K562 (cell line): ENCODE measurements at regions not wholly inside any gene's neighbourhood (a gene's known extent, or its start where the extent isn't known, plus 50 kb on each side); places are given as distances from the start of the nearest gene placed in this dataset.

Source experiments
- ATAC-seq: fragments of 200-7000 bp; cut with Tn5 transposase; 3 replicates; pipeline ENCODE4 v1.9.1; 2020; ENCODE audit warnings: moderate library complexity
- BruUV-seq: library from RNA; stranded (reverse); fragments of 400-500 nt; replicated peaks from 2 replicates; lab custom pipeline; 2021; lab: Mats Ljungman, UMichigan
- CTCF ChIA-PET: fragments of 300-600 bp; formaldehyde crosslinking; extraction: SDS; loops from one replicate; lab custom pipeline; 2021; ENCODE audit warnings: low intra/inter-chr PET ratio; lab: Yijun Ruan, JAX
- POLR2A ChIA-PET: fragments of 300-600, 350-650 bp; sonication (Branson Sonifier 250); formaldehyde crosslinking; extraction: SDS; loops from one replicate; lab custom pipeline; 2021; ENCODE audit warnings: antibody characterized with exemption, inconsistent platforms; lab: Yijun Ruan, JAX
- DNase-seq, 4 experiments: peaks; one replicate each; pipeline versions ENCODE4 v3.0.0 to v3.0.0-alpha.2; 2011 to 2018; ENCODE audit warnings: low spot score in 3 of 4, mixed read lengths in 3 of 4; ENCODE audit errors: extremely low read depth in 1 of 4
- FAIRE-seq: peaks from 2 replicates; lab custom pipeline; 2011; peaks lifted over from hg19 to GRCh38; lab: Jason Lieb, UNC
- H2AFZ ChIP-seq: 2 replicates; pipeline ENCODE4 v1.6.0; 2011; ENCODE audit warnings: low read depth, low read length, control low read depth, inconsistent platforms
- H3K27ac ChIP-seq: fragments of 200-600 bp; 3 replicates; pipeline ENCODE4 v1.8.0; 2011; ENCODE audit warnings: low read depth, mild to moderate bottlenecking, control low read depth, inconsistent platforms, low read length, moderate library complexity, mixed read lengths; ENCODE audit errors: extremely low read depth
- H3K27me3 ChIP-seq, 2 experiments: fragments of 300-600 bp in 1 of 2; 2 replicates in 1 of 2; 3 replicates in 1 of 2; pipeline versions ENCODE4 v1.6.0 to v1.8.0; 2011; ENCODE audit warnings: inconsistent platforms in 2 of 2, low read length in 2 of 2, mild to moderate bottlenecking in 1 of 2, mixed read lengths in 1 of 2, moderate library complexity in 1 of 2; ENCODE audit not compliant: control insufficient read depth in 2 of 2, insufficient read depth in 2 of 2
- H3K36me3 ChIP-seq: fragments of 300-600 bp; 3 replicates; pipeline ENCODE4 v1.8.0; 2011; ENCODE audit warnings: mild to moderate bottlenecking, low read length, inconsistent platforms; ENCODE audit not compliant: control insufficient read depth, insufficient read depth
- H3K4me1 ChIP-seq, 2 experiments: fragments of 200-600 bp in 1 of 2; replicated peaks in 1 of 2; 2 replicates in 1 of 2; 3 replicates in 1 of 2; pipeline versions ENCODE4 v1.5.1 to v1.8.0; 2011; ENCODE audit warnings: inconsistent platforms in 2 of 2, low read length in 2 of 2, mild to moderate bottlenecking in 1 of 2, mixed read lengths in 1 of 2, moderate library complexity in 1 of 2; ENCODE audit not compliant: control insufficient read depth in 2 of 2, insufficient read depth in 2 of 2
- H3K4me2 ChIP-seq: 2 replicates; pipeline ENCODE4 v1.6.1; 2011; ENCODE audit warnings: low read length, control low read depth, inconsistent platforms, mixed read lengths; ENCODE audit not compliant: insufficient read depth
- H3K4me3 ChIP-seq: fragments of 200-600 bp; sonication (generic), shearing (Covaris generic); 2 replicates; pipeline ENCODE4 v1.5.1; 2016; ENCODE audit warnings: control low read depth, inconsistent platforms
- H3K79me2 ChIP-seq: fragments of 200-600 bp; 3 replicates; pipeline ENCODE4 v1.8.0; 2011; ENCODE audit warnings: low read length, inconsistent platforms; ENCODE audit not compliant: control insufficient read depth, insufficient read depth
- H3K9ac ChIP-seq, 2 experiments: 2 replicates each; pipeline versions ENCODE4 v1.6.0 to v1.6.1; 2011; ENCODE audit warnings: low read depth in 2 of 2, low read length in 2 of 2, control low read depth in 1 of 2, inconsistent platforms in 1 of 2, mild to moderate bottlenecking in 1 of 2, mixed read lengths in 1 of 2; ENCODE audit not compliant: insufficient read depth in 1 of 2
- H3K9me1 ChIP-seq: one replicate; pipeline ENCODE4 v1.6.0; 2011; ENCODE audit warnings: inconsistent platforms, mild to moderate bottlenecking, low read length, moderate library complexity; ENCODE audit not compliant: control insufficient read depth, insufficient read depth
- H3K9me3 ChIP-seq: replicated peaks from 2 replicates; pipeline ENCODE4 v1.5.1; 2011; ENCODE audit warnings: low read depth, low read length, inconsistent platforms; ENCODE audit not compliant: control insufficient read depth, insufficient read depth
- H4K20me1 ChIP-seq: replicated peaks from 2 replicates; pipeline ENCODE4 v1.6.1; 2011; ENCODE audit warnings: low read length, inconsistent platforms, mixed read lengths; ENCODE audit not compliant: control insufficient read depth, insufficient read depth
- CEBPG ChIP-seq, 3 experiments: fragments of 200-800 bp in 1 of 3; sonication (Bioruptor generic) in 1 of 3; sonication (generic) in 1 of 3; formaldehyde crosslinking in 1 of 3; IDR thresholded peaks in 2 of 3; conservative IDR thresholded peaks in 1 of 3; 2 replicates each; pipeline versions ENCODE4 v1.6.1 to v1.8.0; 2016 to 2022; ENCODE audit warnings: missing compliant biosample characterization in 2 of 3, missing genetic modification characterization in 2 of 3, mild to moderate bottlenecking in 1 of 3, missing genetic modification reagents in 1 of 3
- FOXA3 ChIP-seq, 2 experiments: fragments of 450-650 bp in 1 of 2; sonication (generic) in 1 of 2; formaldehyde crosslinking; IDR thresholded peaks in 1 of 2; conservative IDR thresholded peaks in 1 of 2; 2 replicates each; pipeline versions ENCODE4 v1.4.0 to v1.8.0; 2020 to 2022; ENCODE audit warnings: mild to moderate bottlenecking in 2 of 2, missing genetic modification reagents in 1 of 2
- FUS ChIP-seq: fragments of 200-400 bp; formaldehyde crosslinking; optimal IDR thresholded peaks from 2 replicates; pipeline ENCODE3; 2017; ENCODE audit warnings: low read depth, low read length
- POLR2AphosphoS5 ChIP-seq: IDR thresholded peaks from 2 replicates; pipeline ENCODE4 v1.6.1; 2011; ENCODE audit warnings: mild to moderate bottlenecking, low read depth, low read length, moderate library complexity; ENCODE audit not compliant: control insufficient read depth, insufficient read depth
- PTRF ChIP-seq: fragments of 450-650 bp; IDR thresholded peaks from 2 replicates; pipeline ENCODE4 v1.6.1; 2016; ENCODE audit warnings: mild to moderate bottlenecking, missing genetic modification characterization, missing compliant biosample characterization
- SREBF2 ChIP-seq: sonication (generic); formaldehyde crosslinking; IDR thresholded peaks from 2 replicates; pipeline ENCODE4 v1.4.0; 2020; ENCODE audit warnings: mild to moderate bottlenecking, missing genetic modification reagents
- ZNF165 ChIP-seq: fragments of 250-450 bp; sonication (Bioruptor Pico); IDR thresholded peaks from 2 replicates; pipeline ENCODE4 v1.4.0; 2020; ENCODE audit warnings: borderline replicate concordance
- ZNF41 ChIP-seq: fragments of 250-450 bp; sonication (Bioruptor Pico); conservative IDR thresholded peaks from 2 replicates; pipeline ENCODE4 v1.4.0; 2020; ENCODE audit warnings: mild to moderate bottlenecking
- WGBS: fragments of 100-300 bp; shearing (Covaris generic); methylation state at CpG from one replicate; pipeline ENCODE4 v1.1.6; 2016; ENCODE audit warnings: low coverage, mixed read lengths; ENCODE audit not compliant: insufficient coverage; ENCODE audit errors: missing lambda C conversion rate; 5-methylcytosine and 5-hydroxymethylcytosine counted together
- in situ Hi-C: fragments of 300-500 bp; cut with MboI; formaldehyde crosslinking; loops from 4 replicates; pipeline ENCODE4 v1.15.0; 2018; ENCODE audit warnings: inconsistent platforms, mixed read lengths
- intact Hi-C: fragments of 100-400 bp; cut with micrococcal nuclease; formaldehyde crosslinking; loops from 2 replicates; pipeline ENCODE4 v1.14.2; 2022
- TF ChIP-seq, protein P1 (sequence below), 2 experiments: fragments of 450-650 bp in 1 of 2; sonication (generic) in 1 of 2; formaldehyde crosslinking in 1 of 2; IDR thresholded peaks; 2 replicates each; pipeline versions ENCODE4 v1.7.1 to v1.9.0; 2016 to 2022; ENCODE audit warnings: inconsistent platforms in 1 of 2, mild to moderate bottlenecking in 1 of 2, missing genetic modification reagents in 1 of 2

DNA sequence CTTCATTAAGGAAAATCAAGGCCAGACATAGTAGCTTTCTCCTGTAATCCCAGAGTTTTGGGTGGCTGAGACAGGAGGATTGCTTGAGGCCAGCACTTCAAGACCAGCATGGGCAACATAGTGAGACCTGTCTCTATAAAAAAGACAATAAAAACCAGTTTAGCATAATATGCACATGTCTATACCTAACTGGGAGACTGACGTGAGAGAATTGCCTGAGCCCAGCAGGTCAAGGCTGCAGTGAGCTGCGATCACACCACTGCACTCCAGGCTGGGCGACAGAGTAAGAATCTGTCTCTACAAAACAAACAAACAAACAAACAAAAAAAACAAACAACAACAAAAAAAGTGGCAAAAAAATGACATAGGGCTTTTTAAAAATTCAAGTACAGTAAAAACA is 820.8 kb downstream of the MTRR start:
- peaks cover 3% of the 10 kb centered on the region; the same call in 1 of the 2 replicates for H3K9me3 ChIP-seq

DNA sequence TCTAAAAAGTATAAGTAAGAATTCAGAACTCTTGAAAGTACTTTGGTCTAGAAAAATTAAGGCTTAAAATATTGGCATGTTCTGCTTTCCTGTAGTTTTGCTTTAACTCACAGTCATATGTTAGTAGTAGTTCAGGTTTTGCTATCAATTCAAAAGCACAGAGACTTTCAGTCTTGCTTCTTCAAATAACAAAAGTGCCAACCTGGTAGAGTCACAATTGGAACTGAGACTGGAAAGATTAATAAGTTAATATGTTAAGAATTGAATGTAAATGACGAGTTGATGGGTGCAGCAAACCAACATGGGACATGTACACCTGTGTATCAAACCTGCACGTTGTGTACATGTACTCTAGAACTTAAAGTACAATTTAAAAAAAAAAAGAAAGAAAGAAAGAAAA is 822.3 kb downstream of the MTRR start:
- H3K27me3 ChIP-seq: no peaks in the 10 kb centered on the region
- DNase-seq (no peak), FAIRE-seq (no peak), ATAC-seq (no peak)
- ChIA-PET POLR2A (no interaction called here), CTCF (no interaction called here)
- H2AFZ ChIP-seq: no peak overlapping the region
- no peaks in the 10 kb centered on the region for H3K9me1 ChIP-seq
- H3K9me3 ChIP-seq: no peaks in the 10 kb centered on the region
- no peaks in the 10 kb centered on the region for H4K20me1 ChIP-seq
- in situ Hi-C loops (loop anchor here (10.0 kb wide), 1 partner anchor 146 kb away; no protein-coding TSS in a partner anchor), intact Hi-C loops (no loop called here)
- no TSS peak for BruUV-seq
- H3K27ac ChIP-seq: no peak overlapping the region
- no peaks in the 10 kb centered on the region for H3K4me1 ChIP-seq
- H3K79me2 ChIP-seq: no peaks in the 10 kb centered on the region
- H3K36me3 ChIP-seq: no peaks in the 10 kb centered on the region
- no peak overlapping the region for H3K4me2 ChIP-seq
- no peak overlapping the region for H3K9ac ChIP-seq
- 0% methylated on average over 2 of the region's 2 CpGs for WGBS
- no peak overlapping the region for H3K4me3 ChIP-seq
- no peak for TF ChIP-seq POLR2AphosphoS5
- no peak for TF ChIP-seq FOXA3 (CRISPR knock-in tag; conservative IDR thresholded peaks at IDR 0.05 in 1 of 2, IDR thresholded peaks at IDR 0.05 in 1 of 2)
- TF ChIP-seq, protein P1, sequence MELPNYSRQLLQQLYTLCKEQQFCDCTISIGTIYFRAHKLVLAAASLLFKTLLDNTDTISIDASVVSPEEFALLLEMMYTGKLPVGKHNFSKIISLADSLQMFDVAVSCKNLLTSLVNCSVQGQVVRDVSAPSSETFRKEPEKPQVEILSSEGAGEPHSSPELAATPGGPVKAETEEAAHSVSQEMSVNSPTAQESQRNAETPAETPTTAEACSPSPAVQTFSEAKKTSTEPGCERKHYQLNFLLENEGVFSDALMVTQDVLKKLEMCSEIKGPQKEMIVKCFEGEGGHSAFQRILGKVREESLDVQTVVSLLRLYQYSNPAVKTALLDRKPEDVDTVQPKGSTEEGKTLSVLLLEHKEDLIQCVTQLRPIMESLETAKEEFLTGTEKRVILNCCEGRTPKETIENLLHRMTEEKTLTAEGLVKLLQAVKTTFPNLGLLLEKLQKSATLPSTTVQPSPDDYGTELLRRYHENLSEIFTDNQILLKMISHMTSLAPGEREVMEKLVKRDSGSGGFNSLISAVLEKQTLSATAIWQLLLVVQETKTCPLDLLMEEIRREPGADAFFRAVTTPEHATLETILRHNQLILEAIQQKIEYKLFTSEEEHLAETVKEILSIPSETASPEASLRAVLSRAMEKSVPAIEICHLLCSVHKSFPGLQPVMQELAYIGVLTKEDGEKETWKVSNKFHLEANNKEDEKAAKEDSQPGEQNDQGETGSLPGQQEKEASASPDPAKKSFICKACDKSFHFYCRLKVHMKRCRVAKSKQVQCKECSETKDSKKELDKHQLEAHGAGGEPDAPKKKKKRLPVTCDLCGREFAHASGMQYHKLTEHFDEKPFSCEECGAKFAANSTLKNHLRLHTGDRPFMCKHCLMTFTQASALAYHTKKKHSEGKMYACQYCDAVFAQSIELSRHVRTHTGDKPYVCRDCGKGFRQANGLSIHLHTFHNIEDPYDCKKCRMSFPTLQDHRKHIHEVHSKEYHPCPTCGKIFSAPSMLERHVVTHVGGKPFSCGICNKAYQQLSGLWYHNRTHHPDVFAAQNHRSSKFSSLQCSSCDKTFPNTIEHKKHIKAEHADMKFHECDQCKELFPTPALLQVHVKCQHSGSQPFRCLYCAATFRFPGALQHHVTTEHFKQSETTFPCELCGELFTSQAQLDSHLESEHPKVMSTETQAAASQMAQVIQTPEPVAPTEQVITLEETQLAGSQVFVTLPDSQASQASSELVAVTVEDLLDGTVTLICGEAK (IDR thresholded peaks at IDR 0.05): no peak
- TF ChIP-seq, protein P1 (CRISPR knock-in tag; IDR thresholded peaks at IDR 0.05): no peak
- TF ChIP-seq ZNF165 (CRISPR knock-in tag): no peak

More for the DNA sequence above, 820.8 kb downstream of the MTRR start:
- DNase-seq: no peak
- no peak for FAIRE-seq
- no peak overlapping the region for H3K27ac ChIP-seq
- H3K79me2 ChIP-seq: no peaks in the 10 kb centered on the region
- TF ChIP-seq SREBF2 (CRISPR knock-in tag) (no peak), CEBPG (CRISPR knock-in tag; IDR thresholded peaks at IDR 0.05) (no peak), CEBPG (tag; conservative IDR thresholded peaks at IDR 0.05 in 1 of 2, IDR thresholded peaks at IDR 0.05 in 1 of 2) (no peak), FUS (no peak), PTRF (tag) (no peak), ZNF41 (CRISPR knock-in tag) (no peak)
- intact Hi-C loops: no loop called here
- POLR2A ChIA-PET: no interaction called here
- H3K4me1 ChIP-seq: no peaks in the 10 kb centered on the region
- no peak overlapping the region for H2AFZ ChIP-seq
- H3K4me3 ChIP-seq: no peak overlapping the region
- no peak overlapping the region for H3K9ac ChIP-seq
- no peaks in the 10 kb centered on the region for H3K27me3 ChIP-seq
- 0% methylated on average over 3 of the region's 3 CpGs for WGBS
- CTCF ChIA-PET: no interaction called here
- H3K36me3 ChIP-seq: no peaks in the 10 kb centered on the region
- no peaks in the 10 kb centered on the region for H3K9me1 ChIP-seq
- H4K20me1 ChIP-seq: no peaks in the 10 kb centered on the region
- no peak overlapping the region for H3K4me2 ChIP-seq
- in situ Hi-C loops: loop anchor here (10.0 kb wide), 1 partner anchor 145 kb away; no protein-coding TSS in a partner anchor
- BruUV-seq: no TSS peak
- no peak for ATAC-seq
